ENCODE measurements at regions not wholly inside any gene's neighbourhood (a gene's known extent, or its start where the extent isn't known, plus 50 kb on each side); places are given as distances from the start of the nearest gene placed in this dataset.

GRCh38 chrX:26845056-26845455, 618.1 kb downstream of the PPP4R3C start:
- TF ChIP-seq, protein P1, sequence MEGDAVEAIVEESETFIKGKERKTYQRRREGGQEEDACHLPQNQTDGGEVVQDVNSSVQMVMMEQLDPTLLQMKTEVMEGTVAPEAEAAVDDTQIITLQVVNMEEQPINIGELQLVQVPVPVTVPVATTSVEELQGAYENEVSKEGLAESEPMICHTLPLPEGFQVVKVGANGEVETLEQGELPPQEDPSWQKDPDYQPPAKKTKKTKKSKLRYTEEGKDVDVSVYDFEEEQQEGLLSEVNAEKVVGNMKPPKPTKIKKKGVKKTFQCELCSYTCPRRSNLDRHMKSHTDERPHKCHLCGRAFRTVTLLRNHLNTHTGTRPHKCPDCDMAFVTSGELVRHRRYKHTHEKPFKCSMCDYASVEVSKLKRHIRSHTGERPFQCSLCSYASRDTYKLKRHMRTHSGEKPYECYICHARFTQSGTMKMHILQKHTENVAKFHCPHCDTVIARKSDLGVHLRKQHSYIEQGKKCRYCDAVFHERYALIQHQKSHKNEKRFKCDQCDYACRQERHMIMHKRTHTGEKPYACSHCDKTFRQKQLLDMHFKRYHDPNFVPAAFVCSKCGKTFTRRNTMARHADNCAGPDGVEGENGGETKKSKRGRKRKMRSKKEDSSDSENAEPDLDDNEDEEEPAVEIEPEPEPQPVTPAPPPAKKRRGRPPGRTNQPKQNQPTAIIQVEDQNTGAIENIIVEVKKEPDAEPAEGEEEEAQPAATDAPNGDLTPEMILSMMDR (IDR thresholded peaks at IDR 0.05) = no peak
- no peak for TF ChIP-seq POLR2A (IDR thresholded peaks at IDR 0.05)
